Stimulated activated CD8-positive, alpha-beta memory T cell treated with anti-CD3 and anti-CD28 coated beads, Interleukin-12 subunit alpha, Interleukin-12 subunit beta, amount 100 ng/mL, for 4 hours (primary cell): ENCODE measurements at regions not wholly inside any gene's neighbourhood (a gene's known extent, or its start where the extent isn't known, plus 50 kb on each side); places are given as distances from the start of the nearest gene placed in this dataset.

ENCODE experiments used
- DNase-seq: peaks from one replicate; pipeline ENCODE4 v3.0.0-alpha.2; 2020; ENCODE audit warnings: low read depth

DNA sequence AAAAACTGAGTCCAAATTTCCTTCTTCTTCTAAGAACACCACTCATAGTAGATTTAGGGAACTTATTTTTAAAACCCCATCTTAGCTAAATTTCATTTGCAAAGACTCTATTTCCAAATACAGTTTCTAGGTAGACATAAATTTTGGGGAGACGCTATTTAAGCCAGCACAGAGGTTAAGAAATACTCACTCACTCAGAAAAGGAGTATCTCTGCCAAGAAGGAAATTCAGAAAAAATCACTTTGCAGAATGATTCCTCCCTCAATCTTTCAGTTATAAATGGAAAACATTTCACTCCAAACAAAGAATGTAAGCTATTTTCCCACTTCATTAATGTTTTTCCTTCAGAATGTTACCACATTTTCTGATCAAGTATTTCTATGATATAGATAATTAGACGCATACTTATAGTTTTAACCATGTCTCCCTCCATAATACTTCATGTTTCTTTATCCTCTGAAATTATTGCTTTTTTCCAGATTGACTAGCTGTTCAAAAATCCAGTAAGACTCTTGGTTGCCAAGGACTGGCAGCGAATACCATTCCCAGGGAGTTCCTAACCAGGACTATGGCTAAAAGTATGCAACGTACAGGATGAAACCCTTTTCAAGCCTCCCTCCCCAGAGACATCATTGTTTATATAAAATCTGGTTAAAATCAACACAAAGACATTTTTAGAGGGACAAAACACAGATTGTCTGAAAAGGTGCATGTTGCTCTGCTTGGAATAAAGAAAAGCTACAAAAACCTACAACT, 52.5 kb upstream of the RXFP2 start:
- DNase-seq: no peak
